Epithelial cell of esophagus (primary cell): ENCODE measurements at regions not wholly inside any gene's neighbourhood (a gene's known extent, or its start where the extent isn't known, plus 50 kb on each side); places are given as distances from the start of the nearest gene placed in this dataset.

Experiments used
- DNase-seq: peaks from one replicate; pipeline ENCODE4 v3.0.0; 2010; ENCODE audit warnings: low read depth
- H3K4me3 ChIP-seq: 2 replicates; pipeline ENCODE4 v1.5.1; 2011; ENCODE audit warnings: mild to moderate bottlenecking, low read length, control low read depth
- TF ChIP-seq, protein P1 (sequence below): IDR thresholded peaks from 2 replicates; pipeline ENCODE4 v1.5.1; 2011; ENCODE audit warnings: low read depth, mild to moderate bottlenecking, low read length, control low read depth, inconsistent platforms; ENCODE audit not compliant: insufficient read depth; ENCODE audit errors: missing control alignments

DNA sequence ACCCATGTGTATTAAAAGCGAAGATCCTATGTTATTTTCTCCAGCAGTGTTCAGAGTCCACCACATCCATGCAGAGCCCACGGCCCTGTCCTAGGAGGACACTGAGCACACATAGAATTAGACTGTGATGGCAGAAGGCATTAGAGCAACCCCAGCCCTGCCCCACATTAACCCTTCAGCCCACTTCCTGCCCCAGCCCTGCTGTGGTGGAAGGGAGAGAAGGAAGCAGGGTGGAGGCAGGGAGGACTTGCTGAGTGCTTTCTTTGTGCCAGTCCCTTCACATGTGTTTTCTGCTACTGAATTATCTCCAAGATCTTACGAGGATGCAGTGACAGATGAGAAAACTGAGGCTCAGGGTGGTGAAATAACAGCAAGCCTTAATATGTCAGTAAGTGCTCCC lies 339.0 kb downstream of the SMAD2 start:
- H3K4me3 ChIP-seq: no peak overlapping the region
- TF ChIP-seq, protein P1, sequence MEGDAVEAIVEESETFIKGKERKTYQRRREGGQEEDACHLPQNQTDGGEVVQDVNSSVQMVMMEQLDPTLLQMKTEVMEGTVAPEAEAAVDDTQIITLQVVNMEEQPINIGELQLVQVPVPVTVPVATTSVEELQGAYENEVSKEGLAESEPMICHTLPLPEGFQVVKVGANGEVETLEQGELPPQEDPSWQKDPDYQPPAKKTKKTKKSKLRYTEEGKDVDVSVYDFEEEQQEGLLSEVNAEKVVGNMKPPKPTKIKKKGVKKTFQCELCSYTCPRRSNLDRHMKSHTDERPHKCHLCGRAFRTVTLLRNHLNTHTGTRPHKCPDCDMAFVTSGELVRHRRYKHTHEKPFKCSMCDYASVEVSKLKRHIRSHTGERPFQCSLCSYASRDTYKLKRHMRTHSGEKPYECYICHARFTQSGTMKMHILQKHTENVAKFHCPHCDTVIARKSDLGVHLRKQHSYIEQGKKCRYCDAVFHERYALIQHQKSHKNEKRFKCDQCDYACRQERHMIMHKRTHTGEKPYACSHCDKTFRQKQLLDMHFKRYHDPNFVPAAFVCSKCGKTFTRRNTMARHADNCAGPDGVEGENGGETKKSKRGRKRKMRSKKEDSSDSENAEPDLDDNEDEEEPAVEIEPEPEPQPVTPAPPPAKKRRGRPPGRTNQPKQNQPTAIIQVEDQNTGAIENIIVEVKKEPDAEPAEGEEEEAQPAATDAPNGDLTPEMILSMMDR: no peak
- DNase-seq: no peak

DNA sequence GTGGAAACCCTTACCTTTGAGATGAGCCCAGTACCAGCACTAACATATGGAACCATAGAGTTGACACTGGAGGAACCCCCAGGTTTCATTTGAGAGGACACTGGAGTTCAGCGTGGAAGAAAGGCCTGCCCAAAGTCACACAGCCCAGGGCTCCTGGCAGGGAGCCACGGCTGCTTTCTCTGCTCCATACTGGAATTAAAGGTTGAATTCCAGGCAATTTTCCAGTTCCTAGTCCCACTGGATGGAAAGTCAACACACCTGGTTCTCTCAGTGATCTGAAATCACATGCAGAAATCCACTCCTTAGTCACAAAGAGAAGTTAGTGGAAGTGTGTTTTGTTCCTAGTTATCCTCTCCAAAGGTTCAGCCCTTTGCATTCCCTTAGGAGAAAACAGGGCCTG lies 336.1 kb upstream of the SKOR2 start:
- no peak for DNase-seq
- TF ChIP-seq, protein P1: no peak
- no peak overlapping the region for H3K4me3 ChIP-seq

DNA sequence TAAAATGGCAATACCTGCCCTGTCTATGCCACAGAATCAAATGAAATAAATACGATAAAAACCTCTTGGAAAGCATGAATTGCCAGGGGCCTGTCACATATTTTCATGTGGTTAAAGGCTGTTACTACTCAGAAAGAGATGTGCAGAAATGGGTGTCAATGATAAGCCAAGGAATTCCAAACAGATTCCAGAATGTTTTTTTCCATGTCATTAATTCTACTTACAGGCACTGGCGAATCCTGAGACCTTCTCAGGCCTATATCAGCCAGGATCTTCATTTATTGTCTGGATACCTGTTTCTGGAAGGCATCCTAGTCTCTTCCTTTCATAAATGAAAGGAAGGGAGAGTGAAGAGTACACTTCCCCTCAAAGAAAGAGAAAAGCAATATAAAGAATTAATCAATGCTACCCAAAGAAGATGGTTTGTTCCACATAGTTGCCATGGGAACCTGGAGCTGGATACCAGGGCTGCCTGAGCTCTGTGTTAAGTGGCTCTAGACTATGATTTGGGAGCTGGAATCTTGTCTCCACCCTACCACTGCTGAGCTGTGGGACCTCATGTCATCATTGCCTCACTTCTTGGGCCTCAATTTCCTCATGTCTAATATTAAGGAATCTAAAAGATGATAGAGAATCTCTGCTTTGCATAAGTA lies 335.1 kb upstream of the SKOR2 start:
- TF ChIP-seq, protein P1: no peak
- no peak for DNase-seq

DNA sequence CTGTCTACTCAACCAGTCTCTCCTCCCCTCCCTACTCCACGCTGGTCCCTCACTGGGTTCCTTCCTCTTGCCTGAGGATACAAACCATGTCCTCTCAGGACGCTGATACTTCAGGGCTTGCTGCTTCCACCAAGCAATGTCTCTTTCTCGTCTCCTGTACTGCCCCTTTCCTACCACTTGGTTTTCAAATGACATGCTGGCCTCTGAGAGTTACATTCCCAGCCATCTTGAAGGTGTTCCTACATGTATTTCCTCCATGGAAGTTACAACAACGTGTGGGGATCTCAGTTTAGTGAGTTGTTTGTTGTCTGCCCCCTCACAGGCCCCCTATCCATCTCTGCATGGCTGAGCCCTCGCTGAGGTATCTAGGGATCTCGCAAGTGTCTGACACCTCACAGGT lies 334.5 kb upstream of the SKOR2 start:
- DNase-seq: no peak
- no peak overlapping the region for H3K4me3 ChIP-seq
- TF ChIP-seq, protein P1: no peak

More for the DNA sequence above, 335.1 kb upstream of the SKOR2 start:
- no peak overlapping the region for H3K4me3 ChIP-seq

DNA sequence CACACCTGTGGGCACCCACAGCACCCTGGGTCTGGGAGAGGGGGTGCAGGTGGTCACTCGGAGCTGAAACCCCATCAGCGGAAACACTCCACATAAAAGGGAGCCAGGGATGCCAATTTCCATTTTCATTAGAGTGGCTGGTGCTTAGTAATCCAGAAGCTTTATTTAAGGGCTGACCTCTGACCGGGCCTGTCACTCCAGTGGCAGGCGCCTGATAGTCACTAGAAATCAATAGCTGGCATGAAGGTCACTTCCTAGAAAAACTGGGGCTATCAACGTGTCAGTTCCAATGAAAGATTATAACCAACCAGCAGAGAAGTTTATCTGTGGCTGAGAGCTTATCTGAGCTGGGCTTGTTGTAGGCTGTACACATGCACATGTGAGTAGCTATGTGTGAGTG lies 333.7 kb upstream of the SKOR2 start:
- H3K4me3 ChIP-seq: no peak overlapping the region
- no peak for DNase-seq
- TF ChIP-seq, protein P1: no peak

DNA sequence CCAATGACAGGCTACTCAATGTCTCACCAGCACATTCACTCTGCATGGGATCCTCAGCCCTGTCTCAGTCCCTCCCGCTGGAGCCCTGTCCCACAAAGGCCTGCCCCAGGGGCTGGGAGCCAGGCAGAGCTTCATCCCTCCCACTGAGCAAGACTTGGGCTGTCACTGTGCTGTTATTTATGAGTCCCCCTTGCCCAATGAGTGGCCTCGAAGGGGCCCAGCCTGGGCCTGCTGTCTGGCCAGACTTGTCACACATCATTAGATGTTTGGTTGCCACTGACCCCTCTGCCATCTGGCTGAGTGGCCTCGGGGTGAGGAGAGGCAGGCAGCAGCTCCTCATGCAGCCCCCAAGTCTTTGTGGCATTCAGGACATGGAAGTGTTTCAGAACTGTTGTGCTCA lies 330.6 kb upstream of the SKOR2 start:
- DNase-seq: no peak
- H3K4me3 ChIP-seq: no peak overlapping the region
- TF ChIP-seq, protein P1: no peak

DNA sequence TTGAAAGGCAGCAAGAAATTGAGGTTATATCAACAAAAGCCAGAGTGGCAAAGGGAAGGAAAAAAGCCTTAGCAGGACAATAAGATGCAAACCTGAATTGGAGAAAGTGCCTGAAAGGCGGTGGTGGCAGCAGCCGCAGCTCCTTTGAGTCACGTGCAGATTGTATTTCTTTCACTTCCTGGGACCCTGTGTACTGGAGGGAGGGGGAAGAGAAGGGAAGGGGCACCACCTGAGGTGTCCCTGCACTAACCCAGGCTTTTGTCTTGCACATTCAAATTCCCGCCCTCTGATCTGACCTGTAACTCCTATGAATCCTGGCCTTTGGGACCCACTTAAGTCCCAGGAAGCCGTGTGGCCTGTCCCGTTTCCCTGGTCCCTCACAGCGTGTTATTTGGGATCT lies 326.1 kb upstream of the SKOR2 start:
- no peak for DNase-seq
- TF ChIP-seq, protein P1: no peak
- H3K4me3 ChIP-seq: no peak overlapping the region
